ENCODE measurements at regions not wholly inside any gene's neighbourhood (a gene's known extent, or its start where the extent isn't known, plus 50 kb on each side); places are given as distances from the start of the nearest gene placed in this dataset.

GRCh38 chr1:218867941-218868626, 305.6 kb upstream of the LYPLAL1 start:
- intact Hi-C loops (cut with micrococcal nuclease), result no loop called here
- H3K27ac ChIP-seq (ENCODE audit: low read depth, low read length), result no peak overlapping the region
- no peak overlapping the region for H3K9ac ChIP-seq (ENCODE audit: low read length)
- no peak overlapping the region for H3K4me3 ChIP-seq (replicated peaks in 1 of 2; ENCODE audit: low read depth in 1 of 2, low read length in 2 of 2)
- H3K36me3 ChIP-seq (ENCODE audit: control insufficient read depth in 1 of 2, insufficient read depth in 2 of 2, low read length in 2 of 2), result no peaks in the 10 kb centered on the region
- H3K9me3 ChIP-seq (ENCODE audit: control insufficient read depth in 1 of 2, insufficient read depth in 1 of 2, low read depth in 1 of 2, low read length in 2 of 2), result no peaks in the 10 kb centered on the region
- H2AFZ ChIP-seq (ENCODE audit: low read depth, low read length, poor library complexity, severe bottlenecking), result no peak overlapping the region
- ATAC-seq (no peak), DNase-seq (ENCODE audit: low read depth, low spot score) (no peak)
- H3K4me2 ChIP-seq (ENCODE audit: low read length), result no peak overlapping the region
- no TSS peak for BruUV-seq (replicated peaks)
- ChIA-PET CTCF (no interaction called here), POLR2A (no interaction called here), RAD21 (ENCODE audit: low non-redundant PET in 1 of 2, low total read pairs in 2 of 2, uncharacterized antibody in 2 of 2, unreplicated experiment in 2 of 2) (no interaction called here)
- no peaks in the 10 kb centered on the region for H3K4me1 ChIP-seq (ENCODE audit: control insufficient read depth in 1 of 2, insufficient read depth in 2 of 2, low read length in 2 of 2)
- TF ChIP-seq EZH2phosphoT487 (IDR thresholded peaks at IDR 0.05; ENCODE audit: borderline replicate concordance) (no peak), ELF1 (IDR thresholded peaks at IDR 0.05; ENCODE audit: borderline replicate concordance, low read depth) (no peak), MAX (IDR thresholded peaks at IDR 0.05) (no peak), POLR2AphosphoS5 (IDR thresholded peaks at IDR 0.05; ENCODE audit: low read depth, low read length) (no peak), ZNF274 (IDR thresholded peaks at IDR 0.05; ENCODE audit: low read depth, low read length) (no peak), POLR2A (IDR thresholded peaks at IDR 0.05; ENCODE audit: borderline replicate concordance, extremely low read depth, insufficient read depth, insufficient read length) (no peak), ZFX (IDR thresholded peaks at IDR 0.05) (no peak), TCF7L2 (IDR thresholded peaks at IDR 0.05; ENCODE audit: borderline replicate concordance, extremely low read depth, insufficient read depth, insufficient read length) (no peak), RAD21 (IDR thresholded peaks at IDR 0.05; ENCODE audit: low read depth) (no peak), SP1 (IDR thresholded peaks at IDR 0.05; ENCODE audit: low read depth) (no peak), REST (IDR thresholded peaks at IDR 0.05; ENCODE audit: low read depth) (no peak)
- no peaks in the 10 kb centered on the region for H4K20me1 ChIP-seq (ENCODE audit: insufficient read depth)
- no peaks in the 10 kb centered on the region for H3K79me2 ChIP-seq (ENCODE audit: insufficient read depth, low read length)
- no peaks in the 10 kb centered on the region for H3K9me2 ChIP-seq (ENCODE audit: insufficient read depth)
- H3K27me3 ChIP-seq (ENCODE audit: insufficient read depth, low read length), result no peaks in the 10 kb centered on the region
